Neural crest cell (in vitro differentiated cells): ENCODE measurements at regions not wholly inside any gene's neighbourhood (a gene's known extent, or its start where the extent isn't known, plus 50 kb on each side); places are given as distances from the start of the nearest gene placed in this dataset.

ENCODE experiments used
- DNase-seq: peaks from one replicate; pipeline ENCODE4 v3.0.0; 2021; ENCODE audit warnings: low read depth, mixed read lengths, low spot score
- H3K27ac Mint-ChIP-seq: one replicate; pipeline ENCODE4 v1.8.0; 2021; ENCODE audit warnings: mild to moderate bottlenecking, mixed read lengths; ENCODE audit not compliant: unreplicated experiment
- H3K27me3 Mint-ChIP-seq: 2 replicates; pipeline ENCODE4 v1.8.0; 2021; ENCODE audit warnings: low read depth, mild to moderate bottlenecking, mixed read lengths
- H3K36me3 Mint-ChIP-seq: 2 replicates; pipeline ENCODE4 v1.8.0; 2021; ENCODE audit warnings: low read depth, mild to moderate bottlenecking, mixed read lengths
- H3K4me1 Mint-ChIP-seq: 2 replicates; pipeline ENCODE4 v1.8.0; 2021; ENCODE audit warnings: mixed read lengths
- H3K4me3 Mint-ChIP-seq: one replicate; pipeline ENCODE4 v1.8.0; 2021; ENCODE audit warnings: mild to moderate bottlenecking, mixed read lengths
- H3K9me3 Mint-ChIP-seq: 2 replicates; pipeline ENCODE4 v1.8.0; 2021; ENCODE audit warnings: mixed read lengths
- TF ChIP-seq, protein P1 (sequence below): fragments of 200-600 bp; sonication (generic); conservative IDR thresholded peaks from 2 replicates; pipeline ENCODE4 v1.5.0; 2021; ENCODE audit warnings: antibody characterized with exemption, mild to moderate bottlenecking

GRCh38 chr11:90705661-90706060 lies 482.8 kb upstream of the CHORDC1 start:
- Mint-ChIP-seq H3K36me3 (no peaks in the 10 kb centered on the region), H3K4me1 (no peaks in the 10 kb centered on the region), H3K27me3 (no peaks in the 10 kb centered on the region), H3K9me3 (no peaks in the 10 kb centered on the region), H3K27ac (no peak overlapping the region), H3K4me3 (no peak overlapping the region)
- no peak for DNase-seq
- TF ChIP-seq, protein P1, sequence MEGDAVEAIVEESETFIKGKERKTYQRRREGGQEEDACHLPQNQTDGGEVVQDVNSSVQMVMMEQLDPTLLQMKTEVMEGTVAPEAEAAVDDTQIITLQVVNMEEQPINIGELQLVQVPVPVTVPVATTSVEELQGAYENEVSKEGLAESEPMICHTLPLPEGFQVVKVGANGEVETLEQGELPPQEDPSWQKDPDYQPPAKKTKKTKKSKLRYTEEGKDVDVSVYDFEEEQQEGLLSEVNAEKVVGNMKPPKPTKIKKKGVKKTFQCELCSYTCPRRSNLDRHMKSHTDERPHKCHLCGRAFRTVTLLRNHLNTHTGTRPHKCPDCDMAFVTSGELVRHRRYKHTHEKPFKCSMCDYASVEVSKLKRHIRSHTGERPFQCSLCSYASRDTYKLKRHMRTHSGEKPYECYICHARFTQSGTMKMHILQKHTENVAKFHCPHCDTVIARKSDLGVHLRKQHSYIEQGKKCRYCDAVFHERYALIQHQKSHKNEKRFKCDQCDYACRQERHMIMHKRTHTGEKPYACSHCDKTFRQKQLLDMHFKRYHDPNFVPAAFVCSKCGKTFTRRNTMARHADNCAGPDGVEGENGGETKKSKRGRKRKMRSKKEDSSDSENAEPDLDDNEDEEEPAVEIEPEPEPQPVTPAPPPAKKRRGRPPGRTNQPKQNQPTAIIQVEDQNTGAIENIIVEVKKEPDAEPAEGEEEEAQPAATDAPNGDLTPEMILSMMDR: no peak

- H3K4me3 Mint-ChIP-seq: no peak overlapping the region
- no peaks in the 10 kb centered on the region for H3K9me3 Mint-ChIP-seq
- no peaks in the 10 kb centered on the region for H3K36me3 Mint-ChIP-seq
- no peak overlapping the region for H3K27ac Mint-ChIP-seq
- TF ChIP-seq, protein P1: no peak
- H3K4me1 Mint-ChIP-seq: no peaks in the 10 kb centered on the region
- no peak for DNase-seq
- no peaks in the 10 kb centered on the region for H3K27me3 Mint-ChIP-seq
These were observed 481.7 kb upstream of the CHORDC1 start for GRCh38 chr11:90704510-90704909.

DNA sequence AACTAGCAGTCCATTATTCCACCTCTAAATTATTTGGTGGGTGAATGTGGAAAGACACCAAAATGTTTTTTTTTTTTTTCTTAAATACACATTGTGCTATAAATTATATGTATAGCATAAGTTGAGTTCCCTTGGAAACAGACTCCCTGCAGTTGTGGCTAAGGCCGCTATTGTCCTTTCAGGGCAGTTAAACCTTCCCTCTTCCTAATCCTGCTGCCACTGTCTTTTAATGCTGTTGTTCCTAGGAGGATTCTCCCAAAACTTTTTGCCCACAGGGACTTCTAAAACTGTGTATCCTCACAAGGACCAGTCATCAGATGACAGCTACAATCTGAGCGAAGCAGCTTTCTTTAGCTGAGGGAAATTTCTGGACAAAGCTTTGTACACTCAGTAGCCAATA lies 478.9 kb upstream of the CHORDC1 start:
- Mint-ChIP-seq H3K27ac (peak overlapping the region; percentile 24), H3K27me3 (no peaks in the 10 kb centered on the region), H3K36me3 (no peaks in the 10 kb centered on the region), H3K9me3 (no peaks in the 10 kb centered on the region), H3K4me1 (no peaks in the 10 kb centered on the region), H3K4me3 (no peak overlapping the region)
- DNase-seq: no peak
- TF ChIP-seq, protein P1: no peak

- Mint-ChIP-seq H3K4me1 (no peaks in the 10 kb centered on the region), H3K9me3 (no peaks in the 10 kb centered on the region), H3K27me3 (no peaks in the 10 kb centered on the region), H3K27ac (no peak overlapping the region), H3K4me3 (no peak overlapping the region), H3K36me3 (no peaks in the 10 kb centered on the region)
- DNase-seq: no peak
- TF ChIP-seq, protein P1: no peak
These were observed 478.1 kb upstream of the CHORDC1 start for GRCh38 chr11:90700789-90701439.

DNA sequence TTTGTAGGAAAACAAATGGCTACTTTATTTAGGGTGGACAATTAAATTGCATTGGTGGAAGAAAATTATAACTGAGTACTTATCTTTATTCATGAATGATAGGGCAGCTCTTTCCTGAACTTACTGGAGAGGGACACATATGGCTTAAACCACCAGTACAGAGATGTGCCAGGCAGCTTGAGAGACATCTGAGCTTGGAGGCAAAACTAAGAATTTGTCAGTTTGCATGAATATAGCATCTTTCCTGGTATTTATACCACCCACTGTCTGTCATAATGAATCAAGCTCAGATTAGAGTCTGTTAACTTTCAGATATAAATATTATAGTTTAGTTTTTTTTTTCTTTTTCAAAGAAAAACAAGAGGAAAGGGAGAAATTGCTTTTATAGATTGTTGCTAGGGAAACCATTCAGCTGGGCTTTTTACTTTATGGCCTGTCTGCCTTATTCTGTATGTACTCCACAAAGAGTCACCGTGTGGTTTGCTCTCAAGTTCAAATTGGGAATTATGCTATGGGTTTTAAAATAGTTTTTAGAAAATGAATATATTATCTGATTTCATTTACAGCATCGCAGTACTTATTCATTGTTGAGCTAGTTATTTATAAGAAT lies 477.0 kb upstream of the CHORDC1 start:
- no peaks in the 10 kb centered on the region for H3K4me1 Mint-ChIP-seq
- TF ChIP-seq, protein P1: no peak
- no peaks in the 10 kb centered on the region for H3K36me3 Mint-ChIP-seq
- no peaks in the 10 kb centered on the region for H3K9me3 Mint-ChIP-seq
- no peak overlapping the region for H3K4me3 Mint-ChIP-seq
- H3K27me3 Mint-ChIP-seq: no peaks in the 10 kb centered on the region
- no peak overlapping the region for H3K27ac Mint-ChIP-seq
- no peak for DNase-seq
